PC-9 (cell line): ENCODE measurements at regions not wholly inside any gene's neighbourhood (a gene's known extent, or its start where the extent isn't known, plus 50 kb on each side); places are given as distances from the start of the nearest gene placed in this dataset.

ENCODE experiments used
- BruUV-seq: library from RNA; stranded (reverse); fragments of 400-500 nt; replicated peaks from 2 replicates; lab custom pipeline; 2021; lab: Mats Ljungman, UMichigan
- CTCF ChIA-PET: fragments of 300-600 bp; sonication (Branson Sonifier 250); formaldehyde crosslinking; loops from one replicate; lab custom pipeline; 2022; ENCODE audit warnings: antibody characterized with exemption; lab: Charles Lee
- POLR2A ChIA-PET: fragments of 300-600 bp; sonication (Branson Sonifier 250); formaldehyde crosslinking; loops from one replicate; lab custom pipeline; 2022; ENCODE audit warnings: antibody characterized with exemption; ENCODE audit not compliant: unreplicated experiment; lab: Charles Lee
- DNase-seq, 2 experiments: peaks; one replicate each; pipeline versions ENCODE4 v3.0.0 to v3.0.0-alpha.2; 2015 to 2022; ENCODE audit warnings: mixed read lengths in 1 of 2
- H2AFZ ChIP-seq: fragments of 200-600 bp; sonication (generic); 2 replicates; pipeline ENCODE4 v1.8.1; 2017; ENCODE audit warnings: antibody characterized with exemption
- H3F3A ChIP-seq: fragments of 200-600 bp; sonication (generic); 2 replicates; pipeline ENCODE4 v1.8.1; 2017; ENCODE audit warnings: antibody characterized with exemption, mild to moderate bottlenecking, low read depth; ENCODE audit not compliant: insufficient read depth
- H3K27ac ChIP-seq: fragments of 200-600 bp; sonication (generic); 2 replicates; pipeline ENCODE4 v1.6.1; 2016; ENCODE audit warnings: mixed run types
- H3K27me3 ChIP-seq: fragments of 200-600 bp; sonication (generic); 2 replicates; pipeline ENCODE4 v1.6.1; 2016; ENCODE audit warnings: low read depth, mixed run types; ENCODE audit not compliant: insufficient read depth
- H3K36me3 ChIP-seq: fragments of 200-600 bp; sonication (generic); 2 replicates; pipeline ENCODE4 v1.6.1; 2016; ENCODE audit warnings: low read depth, mixed run types
- H3K4me1 ChIP-seq: fragments of 200-600 bp; sonication (generic); replicated peaks from 2 replicates; pipeline ENCODE4 v1.6.1; 2016; ENCODE audit warnings: mixed run types; ENCODE audit not compliant: insufficient read depth
- H3K4me2 ChIP-seq: fragments of 200-600 bp; sonication (generic); 2 replicates; pipeline ENCODE4 v1.6.1; 2017; ENCODE audit warnings: mixed run types
- H3K4me3 ChIP-seq: fragments of 200-600 bp; sonication (generic); 2 replicates; pipeline ENCODE4 v1.6.1; 2016; ENCODE audit warnings: mixed run types
- H3K79me2 ChIP-seq: fragments of 200-600 bp; sonication (generic); 2 replicates; pipeline ENCODE4 v1.6.1; 2017; ENCODE audit warnings: low read depth, mixed run types
- H3K9me2 ChIP-seq: fragments of 200-600 bp; sonication (generic); 2 replicates; pipeline ENCODE4 v1.8.1; 2017; ENCODE audit warnings: mild to moderate bottlenecking; ENCODE audit not compliant: insufficient read depth
- H3K9me3 ChIP-seq: fragments of 200-600 bp; sonication (generic); 2 replicates; pipeline ENCODE4 v1.8.1; 2016; ENCODE audit warnings: low read depth; ENCODE audit not compliant: insufficient read depth
- H4K20me1 ChIP-seq: fragments of 200-600 bp; sonication (generic); 2 replicates; pipeline ENCODE4 v1.8.1; 2017; ENCODE audit not compliant: insufficient read depth
- CTCF ChIP-seq: fragments of 200-600 bp; sonication (generic); conservative IDR thresholded peaks from 2 replicates; pipeline ENCODE4 v1.6.1; 2017; ENCODE audit warnings: mixed run types, antibody characterized with exemption, mild to moderate bottlenecking, moderate library complexity
- EZH2 ChIP-seq: fragments of 200-600 bp; sonication (generic); IDR thresholded peaks from 2 replicates; pipeline ENCODE4 v1.8.0; 2017; ENCODE audit warnings: antibody characterized with exemption, low read depth
- intact Hi-C: fragments of 100-400 bp; cut with micrococcal nuclease; formaldehyde crosslinking; loops from one replicate; pipeline ENCODE4 v1.10.0; 2022; ENCODE audit not compliant: unreplicated experiment

- no peaks in the 10 kb centered on the region for H3K36me3 ChIP-seq
- no peaks in the 10 kb centered on the region for H3K27me3 ChIP-seq
- no peaks in the 10 kb centered on the region for H3K79me2 ChIP-seq
- peaks cover 29% of the 10 kb centered on the region for H3K4me1 ChIP-seq
- intact Hi-C loops = loop anchor here (1.0 to 10.0 kb wide), 4 partner anchors 128 to 367 kb away; no protein-coding TSS in a partner anchor
- CTCF ChIA-PET = interaction anchor here (0.5 to 1.2 kb wide), 3 partner anchors 155 to 170 kb away, joined by 3 to 6 read pairs (median 3); no protein-coding TSS in a partner anchor
- no peak for DNase-seq
- POLR2A ChIA-PET = interaction anchor here (0.5 to 0.8 kb wide), 2 partner anchors 103 to 128 kb away, joined by 4 to 6 read pairs; no protein-coding TSS in a partner anchor
- H3K9me3 ChIP-seq = no peaks in the 10 kb centered on the region
- TF ChIP-seq CTCF (no peak), EZH2 (no peak)
- H2AFZ ChIP-seq = peak overlapping the region; percentile 56; the same call in 1 of the 2 replicates
- H3K9me2 ChIP-seq = no peaks in the 10 kb centered on the region
- peak overlapping the region; percentile 50 for H3K27ac ChIP-seq
- H3K4me3 ChIP-seq = no peak overlapping the region
- H4K20me1 ChIP-seq = no peaks in the 10 kb centered on the region
- 0 out of 2 replicates have a peak overlapping the region, but pooled peaks have one; percentile 8 for H3K4me2 ChIP-seq
- TSS peak; percentile 80 for BruUV-seq
- peaks cover 19% of the 10 kb centered on the region for H3F3A ChIP-seq
Observed at GRCh38 chr5:71937921-71938698, 169.2 kb upstream of the MAP1B start.

DNA sequence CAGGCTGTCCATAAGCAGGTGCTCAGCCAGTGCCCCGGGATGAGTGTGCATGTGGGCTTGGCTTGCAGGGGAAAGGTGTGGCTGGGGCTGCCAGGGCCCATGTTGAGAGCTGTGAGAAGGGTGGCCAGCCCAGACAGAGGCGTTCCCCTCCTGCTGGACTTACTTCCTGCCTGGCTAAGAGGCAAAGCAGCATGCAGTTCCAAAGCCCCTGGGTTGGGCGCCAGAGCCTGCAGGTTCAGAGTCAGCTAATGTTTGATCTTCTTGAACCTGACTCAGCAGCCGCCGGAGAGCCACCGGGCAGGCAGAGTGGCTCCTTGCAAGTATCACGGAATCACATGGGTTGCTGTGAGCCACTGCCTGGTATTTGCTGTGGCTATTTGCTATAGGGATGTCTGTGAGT is 168.4 kb upstream of the MAP1B start:
- no peaks in the 10 kb centered on the region for H3K9me3 ChIP-seq
- peaks cover 11% of the 10 kb centered on the region; the same call in 1 of the 2 replicates for H3F3A ChIP-seq
- H3K4me1 ChIP-seq = peaks cover 21% of the 10 kb centered on the region; the same call in 1 of the 2 replicates
- peak overlapping the region; percentile 11 for H3K4me2 ChIP-seq
- H3K79me2 ChIP-seq = no peaks in the 10 kb centered on the region
- intact Hi-C loops = loop anchor here (1.0 to 10.0 kb wide), 4 partner anchors 127 to 366 kb away; no protein-coding TSS in a partner anchor
- ChIA-PET POLR2A (interaction anchor here (0.5 kb wide), 1 partner anchor 102 kb away, joined by 6 read pairs; no protein-coding TSS in a partner anchor), CTCF (interaction anchor here (0.5 to 1.2 kb wide), 3 partner anchors 156 to 169 kb away, joined by 3 to 6 read pairs (median 3); no protein-coding TSS in a partner anchor)
- H2AFZ ChIP-seq = peak overlapping the region; percentile 56; the same call in 1 of the 2 replicates
- H3K36me3 ChIP-seq = no peaks in the 10 kb centered on the region
- TF ChIP-seq CTCF = no peak
- H3K4me3 ChIP-seq = no peak overlapping the region
- no peaks in the 10 kb centered on the region for H4K20me1 ChIP-seq
- DNase-seq = peak; percentile 87 to 88
- no peaks in the 10 kb centered on the region for H3K27me3 ChIP-seq
- H3K9me2 ChIP-seq = no peaks in the 10 kb centered on the region
- peak overlapping the region; percentile 50 for H3K27ac ChIP-seq
- BruUV-seq = no TSS peak

- CTCF ChIA-PET = no interaction called here
- Histone ChIP-seq H3K4me2 (peak overlapping the region; percentile 11), H3F3A (peaks cover 4% of the 10 kb centered on the region; the same call in 1 of the 2 replicates), H3K9me2 (no peaks in the 10 kb centered on the region), H3K4me3 (no peak overlapping the region), H3K36me3 (no peaks in the 10 kb centered on the region), H3K9me3 (no peaks in the 10 kb centered on the region), H3K27ac (peak overlapping the region; percentile 50), H3K27me3 (no peaks in the 10 kb centered on the region), H4K20me1 (no peaks in the 10 kb centered on the region), H3K4me1 (peaks cover 19% of the 10 kb centered on the region; the same call in 1 of the 2 replicates), H2AFZ (peak overlapping the region; percentile 56; the same call in 1 of the 2 replicates), H3K79me2 (no peaks in the 10 kb centered on the region)
- POLR2A ChIA-PET = no interaction called here
- BruUV-seq = TSS peak; percentile 67
- DNase-seq = no peak
- intact Hi-C loops = loop anchor here (10.0 kb wide), 3 partner anchors 195 to 365 kb away; no protein-coding TSS in a partner anchor
- TF ChIP-seq CTCF (no peak), EZH2 (no peak)
Observed at GRCh38 chr5:71939452-71940230, 167.6 kb upstream of the MAP1B start.
